ENCODE measurements at regions not wholly inside any gene's neighbourhood (a gene's known extent, or its start where the extent isn't known, plus 50 kb on each side); places are given as distances from the start of the nearest gene placed in this dataset.

DNA sequence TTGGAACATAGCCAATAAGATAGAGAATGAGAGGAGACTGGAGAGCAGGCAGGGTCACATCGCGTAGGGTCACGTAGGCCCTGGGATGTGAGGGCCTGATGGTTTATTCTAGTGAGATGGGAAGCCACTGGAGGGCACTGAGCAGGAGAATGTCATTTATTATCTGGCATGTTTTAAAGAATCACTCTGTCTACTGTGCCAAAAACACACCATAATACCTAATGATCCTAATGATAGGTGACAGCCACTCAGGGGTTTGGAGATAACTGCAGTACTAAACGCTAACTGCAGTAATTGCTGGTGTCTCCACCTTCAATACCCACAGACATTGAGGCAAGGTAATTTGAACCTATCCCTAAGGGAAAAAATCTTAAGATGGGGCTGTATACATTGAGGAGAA is 185.4 kb downstream of the TTLL7 start:
- in situ Hi-C loops (cut with HindIII; ENCODE audit: low sequenced_read_pairs): no loop called here

DNA sequence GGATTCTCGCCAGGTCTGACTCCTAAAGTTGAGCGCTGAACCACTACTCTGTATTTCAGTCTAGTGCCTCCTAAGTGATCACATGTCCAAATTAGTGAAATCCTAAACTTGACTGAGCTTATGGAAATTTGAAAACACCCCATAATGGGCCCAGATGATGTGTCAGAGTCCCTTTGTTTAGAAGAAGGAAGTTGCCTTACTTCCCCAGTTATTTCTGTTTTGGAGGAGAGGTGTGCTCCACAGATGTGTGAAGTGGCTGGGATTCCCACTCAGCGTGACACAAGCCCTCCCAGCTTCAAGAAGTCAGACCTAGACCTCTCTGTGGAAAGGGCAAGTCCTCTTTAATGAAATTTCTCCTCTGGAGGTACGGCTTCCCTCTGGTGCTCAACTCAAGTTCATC is 188.8 kb downstream of the TTLL7 start:
- in situ Hi-C loops (cut with HindIII; ENCODE audit: low sequenced_read_pairs): no loop called here

- in situ Hi-C loops (cut with HindIII; ENCODE audit: low sequenced_read_pairs): no loop called here
Measured at GRCh38 chr1:83808536-83808935, 190.4 kb downstream of the TTLL7 start.

DNA sequence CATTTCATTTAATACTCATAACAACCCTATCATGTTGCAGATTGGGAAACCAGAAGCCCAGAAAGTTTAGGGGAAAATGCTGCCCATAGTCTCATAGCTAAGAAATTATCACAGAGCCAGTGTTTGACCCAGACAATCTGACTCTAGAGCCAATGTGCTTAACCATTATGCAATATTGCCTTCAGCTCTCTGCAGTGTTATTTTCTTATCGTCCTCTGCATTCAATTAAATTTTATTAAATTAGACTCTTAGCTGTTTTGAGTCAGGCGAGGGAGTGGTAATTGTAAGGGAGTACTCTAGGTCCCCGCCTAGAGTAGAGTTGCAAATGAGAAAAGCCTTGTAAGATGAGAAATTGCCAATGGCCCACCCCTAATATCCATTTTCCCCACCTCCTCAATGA is 191.1 kb downstream of the TTLL7 start:
- in situ Hi-C loops (cut with HindIII; ENCODE audit: low sequenced_read_pairs): no loop called here

GRCh38 chr1:83807231-83807630 is 191.7 kb downstream of the TTLL7 start:
- in situ Hi-C loops (cut with HindIII; ENCODE audit: low sequenced_read_pairs): no loop called here

- in situ Hi-C loops (cut with HindIII; ENCODE audit: low sequenced_read_pairs): no loop called here
Measured at GRCh38 chr1:83805921-83806320, 193.0 kb downstream of the TTLL7 start.

DNA sequence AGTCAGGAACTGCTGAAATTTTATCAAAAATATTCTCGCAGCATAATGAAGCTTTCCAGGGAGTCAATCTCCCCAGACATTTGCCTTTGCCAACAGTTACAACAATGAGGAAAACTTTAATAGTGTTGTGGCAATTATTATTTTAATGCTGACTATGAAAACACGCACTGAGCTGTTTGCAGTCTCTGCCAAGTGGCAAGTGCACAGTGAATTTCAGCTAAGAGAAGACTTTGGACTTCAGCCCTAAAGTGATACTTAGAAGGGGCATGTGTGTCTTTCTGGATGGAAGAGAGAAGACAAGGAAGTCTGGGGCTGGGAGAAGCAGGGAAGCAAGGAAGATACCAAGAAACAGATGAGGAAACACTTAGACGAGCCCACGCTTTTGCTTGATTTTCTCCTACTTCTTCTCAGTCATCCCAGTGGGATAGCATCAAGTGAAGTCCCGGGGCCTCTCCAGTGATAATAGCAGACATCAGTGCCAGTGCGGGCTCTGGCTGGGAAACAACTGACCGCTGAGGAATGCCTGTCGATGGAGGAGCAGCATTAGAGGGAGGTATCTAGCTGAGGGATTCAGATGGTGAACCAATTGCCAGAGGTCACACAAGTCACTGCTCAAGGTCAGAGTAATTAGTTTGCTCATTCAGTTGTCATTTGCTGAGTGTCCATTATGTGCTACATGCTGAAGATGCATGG is 196.3 kb downstream of the TTLL7 start:
- in situ Hi-C loops (cut with HindIII; ENCODE audit: low sequenced_read_pairs): no loop called here

DNA sequence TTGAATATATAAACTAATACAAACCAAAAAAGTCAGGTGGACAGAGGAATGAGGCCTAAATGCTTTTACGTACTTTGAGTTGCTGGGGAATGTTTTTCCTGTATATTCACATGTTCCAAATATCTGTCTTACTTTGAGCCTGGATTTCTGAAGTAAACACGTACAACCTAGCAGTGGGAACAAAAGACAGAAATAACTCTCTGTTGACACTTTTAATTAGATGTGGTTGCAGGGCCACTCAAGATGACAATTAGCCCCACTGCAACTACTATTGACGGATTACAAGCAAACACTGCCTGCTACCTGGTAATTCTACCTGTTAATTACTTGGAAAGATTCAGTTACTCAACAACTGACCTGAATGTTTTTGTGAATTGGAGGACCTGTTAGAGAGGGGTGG is 196.9 kb downstream of the TTLL7 start:
- in situ Hi-C loops (cut with HindIII; ENCODE audit: low sequenced_read_pairs): no loop called here

DNA sequence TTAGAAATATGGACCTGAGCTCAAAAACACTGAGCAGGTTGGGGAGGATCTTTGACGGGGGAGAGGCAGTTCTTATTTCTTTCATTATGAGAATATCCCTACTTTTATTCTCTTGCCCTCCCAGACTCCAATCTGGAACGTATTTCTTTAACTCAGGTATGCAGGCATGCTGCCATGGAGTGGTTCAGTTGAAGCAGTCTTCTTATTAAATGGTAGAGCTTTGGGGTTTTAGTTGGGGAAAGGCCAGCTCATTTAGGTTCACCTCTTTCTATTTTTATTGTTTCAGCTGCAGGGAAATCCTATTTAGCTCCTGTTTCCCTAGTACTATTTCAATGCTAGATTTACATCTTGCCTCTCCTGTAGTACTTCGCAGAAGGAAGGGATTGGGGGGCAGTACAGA is 198.9 kb downstream of the TTLL7 start:
- in situ Hi-C loops (cut with HindIII; ENCODE audit: low sequenced_read_pairs): no loop called here

- in situ Hi-C loops (cut with HindIII; ENCODE audit: low sequenced_read_pairs): no loop called here
Measured at GRCh38 chr1:83799594-83799993, 199.3 kb downstream of the TTLL7 start.

GRCh38 chr1:83798965-83799364 is 200.0 kb downstream of the TTLL7 start:
- in situ Hi-C loops (cut with HindIII; ENCODE audit: low sequenced_read_pairs): no loop called here

DNA sequence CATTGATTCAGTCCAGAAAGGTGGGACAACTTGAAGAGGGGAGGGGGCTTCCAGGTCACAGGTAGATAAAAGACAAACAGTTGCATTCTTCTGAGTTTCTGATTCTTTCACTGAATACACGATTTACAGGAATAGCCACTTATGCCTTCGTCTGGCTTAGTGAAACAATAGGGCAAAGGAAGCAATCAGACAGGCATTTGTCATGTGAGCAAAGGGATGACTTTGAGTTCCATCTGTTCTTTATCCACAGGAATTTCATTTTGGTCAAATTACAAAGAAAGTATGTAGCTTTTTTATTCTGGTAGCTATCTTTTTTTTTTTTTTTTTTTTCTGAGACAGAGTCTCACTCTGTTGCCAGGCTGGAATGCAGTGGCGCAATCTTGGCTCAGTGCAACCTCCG is 202.5 kb downstream of the TTLL7 start:
- in situ Hi-C loops (cut with HindIII; ENCODE audit: low sequenced_read_pairs): no loop called here

DNA sequence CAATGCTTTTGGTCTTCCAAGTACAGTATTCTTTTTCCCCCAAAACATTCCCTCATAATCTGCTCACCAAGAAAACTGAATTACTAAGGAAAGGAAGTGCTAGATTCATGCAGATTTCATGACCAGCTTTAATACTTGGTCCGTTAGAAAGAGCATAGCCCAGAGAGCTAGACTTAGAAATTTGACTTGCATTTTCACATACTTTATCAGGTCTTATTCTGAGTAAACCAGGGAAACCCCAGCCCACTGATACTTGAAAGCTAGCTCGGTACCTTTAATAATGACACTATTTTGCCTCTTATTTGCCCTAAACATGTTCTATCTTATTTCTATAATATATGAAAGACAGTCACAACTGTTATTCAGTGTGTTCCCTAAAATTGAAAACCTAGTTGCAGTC is 204.5 kb downstream of the TTLL7 start:
- in situ Hi-C loops (cut with HindIII; ENCODE audit: low sequenced_read_pairs): no loop called here

GRCh38 chr1:83791821-83792437 is 207.0 kb downstream of the TTLL7 start:
- in situ Hi-C loops (cut with HindIII; ENCODE audit: low sequenced_read_pairs): no loop called here

DNA sequence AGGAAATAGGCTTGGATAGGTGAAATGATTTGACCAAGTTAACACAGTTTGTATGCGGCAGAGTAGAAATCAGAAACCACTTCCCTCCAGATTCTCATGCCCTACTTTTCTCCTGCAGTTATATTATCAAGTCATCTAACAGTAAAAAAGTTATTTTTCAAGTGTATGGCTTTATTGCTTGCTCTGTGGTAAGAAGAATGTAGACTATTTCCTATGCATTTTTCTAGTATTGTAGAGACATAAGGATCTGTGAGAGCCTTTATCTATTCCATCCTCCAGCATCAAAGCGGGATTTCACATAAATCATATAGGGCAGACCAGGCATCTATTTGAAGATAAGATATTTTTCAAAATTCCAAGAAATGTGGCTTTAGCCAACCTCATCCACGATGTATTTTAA is 208.5 kb downstream of the TTLL7 start:
- in situ Hi-C loops (cut with HindIII; ENCODE audit: low sequenced_read_pairs): no loop called here

- in situ Hi-C loops (cut with HindIII; ENCODE audit: low sequenced_read_pairs): no loop called here
Measured at GRCh38 chr1:83787246-83787998, 211.5 kb downstream of the TTLL7 start.

DNA sequence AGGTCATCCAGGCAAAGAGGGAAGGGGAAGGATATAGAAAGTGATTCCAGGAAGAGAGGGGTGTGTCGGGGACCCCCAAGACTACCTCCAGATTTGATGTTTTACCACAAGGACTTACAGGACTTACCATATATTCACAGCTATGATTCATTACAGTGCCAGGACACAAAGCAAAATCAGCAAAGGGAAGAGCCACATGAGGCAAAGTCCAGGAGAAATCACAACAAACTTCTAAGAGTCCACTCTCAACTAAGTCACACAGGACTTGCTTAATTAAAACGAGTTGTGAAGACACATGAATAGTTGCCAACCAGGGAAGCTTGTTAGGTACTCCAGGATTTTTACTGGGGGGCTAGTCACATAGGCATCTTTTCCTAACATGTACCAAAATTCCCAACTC is 217.3 kb downstream of the TTLL7 start:
- in situ Hi-C loops (cut with HindIII; ENCODE audit: low sequenced_read_pairs): no loop called here

GRCh38 chr1:83779565-83779964 is 219.4 kb downstream of the TTLL7 start:
- in situ Hi-C loops (cut with HindIII; ENCODE audit: low sequenced_read_pairs): no loop called here

- in situ Hi-C loops (cut with HindIII; ENCODE audit: low sequenced_read_pairs): no loop called here
Measured at GRCh38 chr1:83777758-83778101, 221.2 kb downstream of the TTLL7 start.

DNA sequence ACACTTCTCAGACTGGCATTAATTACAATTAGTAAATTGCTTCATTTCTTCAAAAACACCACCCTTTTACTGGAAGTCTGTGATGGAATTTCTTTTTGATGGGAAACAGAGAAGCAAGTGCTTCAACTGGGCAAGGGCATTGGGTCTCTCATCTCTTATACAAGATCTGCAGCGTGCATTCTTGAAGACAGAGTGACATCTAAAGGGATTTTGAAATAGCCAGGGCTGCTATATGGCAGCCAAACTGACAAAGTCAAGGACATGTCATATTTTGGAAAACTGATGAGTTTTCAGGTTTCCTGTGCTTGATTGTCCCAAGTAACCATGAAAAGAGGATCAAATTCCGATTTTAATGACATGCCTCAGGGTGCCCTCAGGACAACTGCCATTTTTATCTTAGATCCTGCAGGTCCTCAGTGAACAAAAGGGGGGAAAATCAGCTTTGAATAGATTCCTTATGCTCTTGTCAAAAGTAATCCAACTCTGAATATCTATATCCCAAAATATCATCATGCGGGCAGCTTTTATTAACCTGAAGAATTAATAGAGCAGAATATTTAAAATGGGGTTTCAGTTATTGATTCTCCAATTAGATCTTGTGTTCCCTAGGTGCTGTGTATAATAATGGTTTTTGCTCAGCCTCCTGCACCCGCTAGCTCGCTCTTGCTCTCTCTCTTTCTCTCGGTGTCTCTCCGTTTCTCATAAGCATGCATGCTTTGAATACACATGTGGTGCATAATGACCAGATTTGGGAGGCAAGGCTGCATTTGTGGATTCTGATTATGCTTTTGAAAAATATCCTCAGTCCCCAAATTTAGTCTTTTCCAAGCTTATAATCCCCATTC is 221.8 kb downstream of the TTLL7 start:
- in situ Hi-C loops (cut with HindIII; ENCODE audit: low sequenced_read_pairs): no loop called here

DNA sequence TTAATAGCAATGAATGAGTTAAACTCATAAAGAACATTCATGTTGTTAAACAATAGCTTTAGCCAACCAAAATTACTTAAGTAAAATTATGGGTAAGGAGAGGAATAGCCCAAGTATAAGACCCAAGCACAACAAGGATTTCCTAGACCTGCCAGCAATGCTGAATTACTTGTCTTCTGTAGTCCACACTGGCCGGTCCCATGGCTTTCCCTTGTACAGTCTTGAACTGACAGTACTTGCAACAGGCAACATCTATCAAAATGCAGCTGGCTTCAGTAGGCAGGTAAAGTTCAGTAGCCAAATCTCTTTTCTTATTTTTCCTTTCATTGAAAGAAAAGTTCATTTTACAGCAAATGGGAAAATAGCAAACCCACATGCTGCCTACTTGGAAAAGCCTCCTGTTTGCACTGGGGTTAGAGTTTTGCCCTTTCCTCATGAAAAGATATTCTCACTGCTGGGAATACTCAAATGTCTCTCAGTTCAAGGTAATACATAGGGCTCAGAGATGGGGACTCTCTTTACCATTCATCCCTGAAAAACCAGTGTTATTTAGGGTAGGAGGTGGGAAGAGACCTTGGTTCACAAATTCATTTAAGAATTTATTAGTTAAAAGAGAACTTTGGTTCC is 222.8 kb downstream of the TTLL7 start:
- in situ Hi-C loops (cut with HindIII; ENCODE audit: low sequenced_read_pairs): no loop called here
